ENCODE measurements at regions not wholly inside any gene's neighbourhood (a gene's known extent, or its start where the extent isn't known, plus 50 kb on each side); places are given as distances from the start of the nearest gene placed in this dataset.

DNA sequence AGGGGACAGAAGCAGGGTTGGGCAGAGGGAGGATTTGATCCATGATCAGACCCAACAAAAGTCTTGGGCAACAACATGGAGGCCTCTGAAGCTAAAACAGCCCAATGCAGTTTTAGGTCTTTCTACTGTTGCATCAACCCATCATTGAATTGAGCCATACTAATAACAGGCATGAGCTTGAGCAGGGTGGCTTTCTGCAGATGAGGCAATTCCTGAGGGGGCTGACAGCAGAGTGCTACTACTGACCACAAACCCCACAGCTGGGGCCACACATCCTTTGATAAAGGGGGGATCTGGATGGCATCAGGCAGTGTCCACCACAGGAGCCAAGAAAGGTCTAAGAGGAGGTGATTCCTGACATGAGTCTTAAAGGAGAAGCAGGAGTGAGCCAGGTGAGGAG, 517.0 kb upstream of the PPP2R3A start:
- TF ChIP-seq CREB1 (IDR thresholded peaks at IDR 0.05; ENCODE audit: low read depth) = no peak
- no peak for TF ChIP-seq ZBTB7A (IDR thresholded peaks at IDR 0.05; ENCODE audit: low read depth)
- TF ChIP-seq, protein P1, sequence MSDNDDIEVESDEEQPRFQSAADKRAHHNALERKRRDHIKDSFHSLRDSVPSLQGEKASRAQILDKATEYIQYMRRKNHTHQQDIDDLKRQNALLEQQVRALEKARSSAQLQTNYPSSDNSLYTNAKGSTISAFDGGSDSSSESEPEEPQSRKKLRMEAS (IDR thresholded peaks at IDR 0.05) = no peak
- TF ChIP-seq TEAD4 (IDR thresholded peaks at IDR 0.05) = no peak
- no peak for TF ChIP-seq TCF12 (IDR thresholded peaks at IDR 0.05; ENCODE audit: low read depth)
- no peak for TF ChIP-seq RAD21 (IDR thresholded peaks at IDR 0.05; ENCODE audit: low read depth)
- TF ChIP-seq EP300 (IDR thresholded peaks at IDR 0.05; ENCODE audit: borderline replicate concordance) = no peak
- TF ChIP-seq TAF1 (IDR thresholded peaks at IDR 0.05; ENCODE audit: low read depth) = no peak
- no peak for TF ChIP-seq YY1 (IDR thresholded peaks at IDR 0.05; ENCODE audit: low read depth)
- no peak for TF ChIP-seq EGR1 (IDR thresholded peaks at IDR 0.05)
- TF ChIP-seq, protein P2, sequence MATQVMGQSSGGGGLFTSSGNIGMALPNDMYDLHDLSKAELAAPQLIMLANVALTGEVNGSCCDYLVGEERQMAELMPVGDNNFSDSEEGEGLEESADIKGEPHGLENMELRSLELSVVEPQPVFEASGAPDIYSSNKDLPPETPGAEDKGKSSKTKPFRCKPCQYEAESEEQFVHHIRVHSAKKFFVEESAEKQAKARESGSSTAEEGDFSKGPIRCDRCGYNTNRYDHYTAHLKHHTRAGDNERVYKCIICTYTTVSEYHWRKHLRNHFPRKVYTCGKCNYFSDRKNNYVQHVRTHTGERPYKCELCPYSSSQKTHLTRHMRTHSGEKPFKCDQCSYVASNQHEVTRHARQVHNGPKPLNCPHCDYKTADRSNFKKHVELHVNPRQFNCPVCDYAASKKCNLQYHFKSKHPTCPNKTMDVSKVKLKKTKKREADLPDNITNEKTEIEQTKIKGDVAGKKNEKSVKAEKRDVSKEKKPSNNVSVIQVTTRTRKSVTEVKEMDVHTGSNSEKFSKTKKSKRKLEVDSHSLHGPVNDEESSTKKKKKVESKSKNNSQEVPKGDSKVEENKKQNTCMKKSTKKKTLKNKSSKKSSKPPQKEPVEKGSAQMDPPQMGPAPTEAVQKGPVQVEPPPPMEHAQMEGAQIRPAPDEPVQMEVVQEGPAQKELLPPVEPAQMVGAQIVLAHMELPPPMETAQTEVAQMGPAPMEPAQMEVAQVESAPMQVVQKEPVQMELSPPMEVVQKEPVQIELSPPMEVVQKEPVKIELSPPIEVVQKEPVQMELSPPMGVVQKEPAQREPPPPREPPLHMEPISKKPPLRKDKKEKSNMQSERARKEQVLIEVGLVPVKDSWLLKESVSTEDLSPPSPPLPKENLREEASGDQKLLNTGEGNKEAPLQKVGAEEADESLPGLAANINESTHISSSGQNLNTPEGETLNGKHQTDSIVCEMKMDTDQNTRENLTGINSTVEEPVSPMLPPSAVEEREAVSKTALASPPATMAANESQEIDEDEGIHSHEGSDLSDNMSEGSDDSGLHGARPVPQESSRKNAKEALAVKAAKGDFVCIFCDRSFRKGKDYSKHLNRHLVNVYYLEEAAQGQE (IDR thresholded peaks at IDR 0.05; ENCODE audit: low read depth) = no peak

Data from Ishikawa (cell line).